ENCODE measurements at regions not wholly inside any gene's neighbourhood (a gene's known extent, or its start where the extent isn't known, plus 50 kb on each side); places are given as distances from the start of the nearest gene placed in this dataset.

GRCh38 chr14:62018606-62019005, 256.4 kb downstream of the SNAPC1 start:
- no peak for DNase-seq

GRCh38 chr14:62027958-62028357, 265.7 kb downstream of the SNAPC1 start:
- no peak for DNase-seq

- DNase-seq: no peak
Observed at GRCh38 chr14:62029569-62029924, 267.3 kb downstream of the SNAPC1 start.

- no peak for DNase-seq
Observed at GRCh38 chr14:62030387-62030786, 268.2 kb downstream of the SNAPC1 start.

GRCh38 chr14:62031504-62031903, 269.3 kb downstream of the SNAPC1 start:
- no peak for DNase-seq

GRCh38 chr14:62053188-62053587, 291.0 kb downstream of the SNAPC1 start:
- DNase-seq: no peak

GRCh38 chr14:62056789-62057188, 294.6 kb downstream of the SNAPC1 start:
- DNase-seq: no peak

- no peak for DNase-seq
Observed at GRCh38 chr14:62062645-62063044, 300.4 kb downstream of the SNAPC1 start.

- DNase-seq: no peak
Observed at GRCh38 chr14:62064751-62065323, 302.6 kb downstream of the SNAPC1 start.

GRCh38 chr14:62066304-62066703, 304.1 kb downstream of the SNAPC1 start:
- no peak for DNase-seq

- no peak for DNase-seq
Observed at GRCh38 chr14:62071039-62071438, 308.8 kb downstream of the SNAPC1 start.

GRCh38 chr14:62076368-62076767, 314.1 kb downstream of the SNAPC1 start:
- DNase-seq: no peak

- DNase-seq: no peak
Observed at GRCh38 chr14:62076825-62077605, 314.8 kb downstream of the SNAPC1 start.

GRCh38 chr14:62077676-62078261, 315.5 kb downstream of the SNAPC1 start:
- peak; percentile 22 for DNase-seq

GRCh38 chr14:62079038-62079437, 316.8 kb downstream of the SNAPC1 start:
- DNase-seq: no peak

- no peak for DNase-seq
Observed at GRCh38 chr14:62081012-62081612, 318.9 kb downstream of the SNAPC1 start.

- no peak for DNase-seq
Observed at GRCh38 chr14:62081951-62082350, 319.7 kb downstream of the SNAPC1 start.

- DNase-seq: no peak
Observed at GRCh38 chr14:62082779-62083178, 320.6 kb downstream of the SNAPC1 start.

GRCh38 chr14:62084020-62084419, 321.8 kb downstream of the SNAPC1 start:
- DNase-seq: no peak

GRCh38 chr14:62087191-62087590, 325.0 kb downstream of the SNAPC1 start:
- DNase-seq: no peak

- DNase-seq: no peak
Observed at GRCh38 chr14:62093736-62094135, 331.5 kb downstream of the SNAPC1 start.

- DNase-seq: peak; percentile 8
Observed at GRCh38 chr14:62097072-62097471, 334.9 kb downstream of the SNAPC1 start.

- DNase-seq: no peak
Observed at GRCh38 chr14:62097824-62098223, 335.6 kb downstream of the SNAPC1 start.

GRCh38 chr14:62098357-62098756, 336.1 kb downstream of the SNAPC1 start:
- no peak for DNase-seq
